Stimulated activated CD8-positive, alpha-beta memory T cell treated with anti-CD3 and anti-CD28 coated beads, Interleukin-4, amount 100 ng/mL, for 48 hours (primary cell): ENCODE measurements at regions not wholly inside any gene's neighbourhood (a gene's known extent, or its start where the extent isn't known, plus 50 kb on each side); places are given as distances from the start of the nearest gene placed in this dataset.
"Not testable (repeated sequence)": the region's sequence is repeated elsewhere in the genome, so short reads cannot be mapped to it uniquely, and the experiment has no call there.

Source experiments
- DNase-seq: peaks from one replicate; pipeline ENCODE4 v3.0.0-alpha.2; 2020

DNA sequence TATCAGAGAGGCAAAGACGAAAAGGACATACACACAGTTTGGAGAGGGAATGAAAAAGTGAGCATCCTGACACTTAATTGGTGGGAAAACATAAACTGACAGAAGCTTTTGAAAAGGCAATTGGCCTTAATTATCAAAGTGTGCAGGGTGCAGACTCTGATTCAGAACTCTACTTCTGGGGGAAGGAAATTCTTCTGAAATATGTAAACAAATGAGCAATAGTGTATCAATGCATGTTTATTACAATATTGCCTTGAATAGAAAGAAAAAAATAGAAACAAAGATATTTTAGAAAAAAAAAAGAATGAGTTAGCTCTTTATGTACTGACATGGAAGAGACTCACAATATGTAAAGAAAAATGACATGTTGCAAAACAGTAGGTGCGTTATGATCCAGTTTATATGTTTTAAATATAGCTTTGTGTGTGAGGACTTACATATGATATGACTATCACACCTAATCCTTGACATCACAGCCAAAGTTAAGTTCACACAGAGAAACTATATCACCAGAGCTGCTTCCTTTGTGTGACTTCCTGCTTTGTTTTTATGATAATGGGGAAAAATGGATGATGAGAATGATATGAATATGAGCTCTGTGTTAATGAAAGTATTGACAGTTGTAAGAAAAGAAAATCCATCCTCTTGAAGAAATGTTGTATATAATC, 182.4 kb downstream of the KCTD12 start:
- DNase-seq, result no peak

DNA sequence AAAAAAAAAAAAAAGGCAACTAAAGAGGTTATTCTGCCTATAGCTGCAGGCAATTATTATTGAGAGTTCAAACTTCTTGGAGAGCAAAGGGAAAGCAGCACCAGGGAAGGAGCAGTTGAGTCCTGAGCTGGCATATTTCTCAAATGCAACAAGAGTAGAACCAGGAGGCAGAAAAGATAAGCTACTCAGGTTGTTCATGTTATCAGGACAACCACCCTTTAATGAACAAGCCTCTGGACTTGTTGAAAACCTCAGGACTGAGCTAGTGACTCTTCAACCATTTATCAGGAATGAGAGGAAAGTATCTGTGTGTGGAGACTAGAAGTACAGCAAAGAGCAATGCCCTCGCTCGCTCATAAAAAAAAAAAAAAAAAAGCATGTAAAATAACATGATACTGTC, 183.0 kb downstream of the KCTD12 start:
- no peak for DNase-seq

DNA sequence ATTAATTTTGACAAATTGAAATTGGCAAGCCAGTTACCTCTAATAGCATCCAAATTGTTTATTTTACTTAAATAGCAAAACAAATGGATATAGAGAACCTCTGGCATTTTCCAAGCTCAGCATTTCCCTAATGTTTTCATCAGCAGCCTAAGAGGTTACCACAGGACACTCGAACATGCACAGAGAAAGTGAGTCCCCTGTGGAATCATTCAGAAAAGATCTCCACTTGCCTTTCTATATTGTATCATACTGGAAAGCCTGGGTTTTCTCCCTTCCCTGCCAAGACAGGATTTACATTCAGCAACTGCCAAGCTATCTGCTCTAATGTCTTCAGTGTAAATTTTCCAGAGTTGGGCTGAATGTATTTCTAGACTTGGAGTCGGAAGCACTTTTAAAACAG, 188.9 kb downstream of the KCTD12 start:
- DNase-seq, result no peak

DNA sequence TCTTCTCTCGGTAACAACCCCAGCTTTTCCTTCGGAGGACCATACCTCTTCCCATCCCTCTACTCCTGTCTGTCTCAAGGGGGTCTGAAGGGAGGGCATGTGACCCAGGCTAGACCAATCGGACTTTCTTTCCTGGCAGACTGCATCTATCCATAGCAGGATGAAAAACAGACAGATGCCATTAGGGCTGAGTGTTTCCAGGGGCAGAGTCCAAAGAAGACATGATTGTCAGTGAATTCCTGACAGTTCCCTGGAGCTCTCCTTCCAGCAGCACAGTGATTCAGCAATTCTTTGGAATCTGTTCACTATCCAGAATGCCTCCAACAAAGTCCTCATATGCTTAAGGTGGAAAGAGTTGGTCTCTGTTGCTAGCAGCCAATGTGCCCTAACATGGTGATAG, 189.8 kb downstream of the KCTD12 start:
- DNase-seq, result no peak

DNA sequence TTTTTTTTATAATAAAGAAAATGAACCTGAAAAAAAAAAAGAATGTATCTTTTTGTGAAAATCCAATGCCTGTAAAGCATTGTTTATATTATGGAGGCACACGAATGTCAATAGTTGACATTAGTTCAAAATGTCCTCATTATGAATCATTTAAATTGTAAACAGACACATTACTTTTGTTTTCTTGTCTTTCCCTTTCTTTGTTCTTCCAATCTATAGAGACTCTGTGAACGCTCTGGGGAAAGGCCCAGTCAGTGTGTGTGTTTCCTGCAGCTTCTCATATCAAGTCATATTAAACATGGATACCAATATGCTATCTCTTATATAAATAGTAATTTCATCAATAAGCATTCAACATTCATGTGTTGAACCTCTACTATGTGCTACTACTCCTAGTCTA, 193.1 kb downstream of the KCTD12 start:
- DNase-seq, result no peak

DNA sequence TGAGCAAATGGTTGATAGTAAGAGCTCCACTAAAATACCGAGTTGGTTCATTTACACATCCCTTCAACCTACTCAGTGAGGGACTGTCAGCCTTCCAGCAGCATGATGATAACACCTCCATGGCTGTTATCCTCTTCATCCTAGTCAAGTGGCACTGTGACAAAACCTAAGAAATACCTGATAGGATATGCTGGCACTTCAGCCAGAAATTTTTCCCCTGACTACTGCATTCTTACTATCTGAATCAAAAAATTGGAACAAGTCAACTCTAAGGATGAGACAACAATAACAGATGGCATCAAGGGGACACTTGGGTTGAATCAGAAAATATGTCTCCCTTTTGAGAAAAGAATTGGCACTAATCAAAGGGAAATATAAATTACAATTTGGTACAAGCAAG, 193.9 kb downstream of the KCTD12 start:
- DNase-seq, result no peak

DNA sequence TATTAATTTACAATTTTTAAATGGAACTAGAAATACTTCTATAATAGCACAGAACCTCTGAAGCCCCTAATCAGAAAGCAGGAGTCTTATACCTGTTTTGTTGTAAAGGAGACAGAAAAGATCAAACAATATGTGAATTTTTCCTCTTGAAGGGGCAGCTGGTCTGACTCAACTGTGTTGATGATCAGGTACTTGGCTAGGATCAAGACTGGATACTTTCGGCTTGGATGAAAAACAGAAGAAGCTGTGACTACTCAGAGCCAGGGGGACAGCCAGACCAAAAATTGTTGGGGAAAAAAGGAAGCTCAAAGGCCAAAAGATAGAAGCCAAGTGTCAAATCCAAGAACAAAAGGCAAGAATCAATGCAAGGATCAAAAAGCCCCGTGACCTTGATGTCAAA, 195.6 kb downstream of the KCTD12 start:
- DNase-seq, result no peak

DNA sequence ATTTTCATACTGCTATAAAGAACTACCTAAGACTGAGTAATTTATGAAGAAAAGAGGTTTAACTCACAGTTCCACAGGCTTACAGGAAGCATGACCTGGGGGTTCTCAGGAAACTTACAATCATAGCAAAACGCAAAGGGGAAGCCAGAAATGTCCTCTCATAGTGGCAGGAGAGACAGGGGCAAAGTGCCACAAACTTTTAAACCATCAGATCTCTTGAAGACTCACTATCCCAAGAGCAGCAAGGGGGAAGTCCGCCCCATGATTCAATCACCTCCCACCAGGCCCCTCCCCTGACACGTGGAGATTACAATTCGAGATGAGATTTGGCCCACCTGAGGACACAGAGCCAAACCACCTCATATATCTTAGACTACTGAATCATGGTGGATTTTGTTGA, 198.7 kb downstream of the KCTD12 start:
- DNase-seq, result no peak

DNA sequence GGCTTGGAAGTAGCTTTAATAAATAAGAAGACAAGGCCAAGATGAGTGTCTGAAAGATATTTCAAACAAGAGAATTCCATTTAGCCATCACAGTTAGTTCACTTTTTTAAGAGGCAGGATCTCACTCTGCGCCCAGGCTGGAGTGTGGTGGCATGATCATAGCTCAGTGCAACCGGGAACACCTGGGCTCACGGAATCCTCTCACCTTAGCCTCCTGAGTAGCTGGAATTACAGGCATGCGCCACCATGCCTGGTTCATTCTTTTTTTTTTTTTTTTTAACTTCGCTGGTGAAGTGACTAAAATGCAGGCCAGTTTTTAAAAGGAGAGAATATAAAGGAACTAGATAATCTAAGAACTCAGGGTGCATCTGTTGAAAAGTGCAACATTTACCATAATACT, 200.3 kb downstream of the KCTD12 start:
- DNase-seq, result no peak

DNA sequence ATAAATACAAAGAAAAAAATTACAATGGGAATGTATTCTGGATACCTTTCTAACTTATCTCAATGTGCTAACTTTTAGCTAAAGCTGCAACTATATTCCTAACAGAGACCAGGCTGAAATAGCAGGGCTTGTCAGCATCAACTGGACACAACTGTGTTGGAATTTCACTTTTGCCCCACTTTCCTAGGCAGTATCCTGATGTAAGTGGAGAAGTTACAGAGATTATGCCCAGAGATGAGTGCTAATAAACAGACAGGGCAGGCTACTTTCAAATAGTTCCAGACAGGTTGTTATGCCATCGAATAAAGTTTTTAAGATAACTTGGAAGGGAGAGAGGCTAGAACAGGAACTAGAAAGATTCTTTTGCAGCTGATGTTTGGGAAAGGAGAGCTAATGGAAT, 201.9 kb downstream of the KCTD12 start:
- DNase-seq, result no peak

DNA sequence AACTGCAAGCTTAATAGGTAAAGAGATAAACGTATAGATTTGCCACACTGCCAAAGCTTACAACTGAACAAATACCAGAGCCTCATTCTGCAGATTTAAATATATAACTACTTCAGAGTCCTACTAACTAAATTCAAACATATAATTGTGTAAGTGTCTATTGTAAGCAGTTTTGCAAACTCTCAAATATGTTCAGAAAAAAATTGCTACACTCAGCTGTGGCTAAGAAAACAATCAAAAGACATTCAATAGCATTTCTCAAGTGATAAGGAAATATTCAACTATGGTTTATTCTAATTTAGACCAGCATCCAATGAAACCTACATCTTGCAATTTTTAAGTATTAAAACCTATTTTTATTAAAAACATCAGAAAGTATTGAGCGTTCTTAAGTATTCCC, 202.4 kb downstream of the KCTD12 start:
- DNase-seq, result no peak

DNA sequence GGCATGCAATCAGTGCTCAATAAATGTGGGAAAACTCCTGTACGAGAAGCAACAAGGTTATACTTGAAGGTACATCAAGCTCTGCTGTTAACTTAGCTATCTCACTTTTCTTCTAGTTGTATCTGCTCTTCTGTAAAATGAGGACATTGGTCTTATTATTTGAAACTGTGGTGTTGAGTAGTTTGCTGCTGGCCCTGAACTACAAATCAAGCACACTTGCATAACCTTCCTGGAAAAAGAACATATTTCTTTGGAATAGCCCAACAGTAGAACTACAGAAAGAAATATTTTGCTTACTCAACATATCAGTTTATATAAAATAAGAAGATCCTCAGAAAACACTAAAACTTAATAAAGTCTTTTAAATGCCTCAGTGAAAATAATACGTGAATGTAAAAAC, 203.0 kb downstream of the KCTD12 start:
- no peak for DNase-seq

DNA sequence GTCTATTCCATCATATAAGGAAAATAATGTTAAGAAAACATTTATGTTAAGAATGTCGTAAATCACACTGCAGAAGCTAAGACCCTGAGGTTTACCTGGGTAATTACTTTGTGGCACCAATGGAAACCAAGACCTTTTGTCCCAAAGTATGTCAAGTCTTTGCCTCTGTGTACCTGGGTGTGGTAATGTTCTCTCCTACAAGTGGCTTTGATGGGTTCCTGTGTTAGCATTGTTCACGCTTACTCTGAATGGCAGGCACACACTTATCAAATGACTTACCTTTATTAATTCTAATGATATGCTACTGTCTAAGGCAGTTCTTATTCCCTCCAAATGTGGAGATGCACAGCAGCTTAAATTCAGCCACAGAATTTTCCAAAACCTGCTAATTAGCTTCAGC, 206.1 kb downstream of the KCTD12 start:
- no peak for DNase-seq

DNA sequence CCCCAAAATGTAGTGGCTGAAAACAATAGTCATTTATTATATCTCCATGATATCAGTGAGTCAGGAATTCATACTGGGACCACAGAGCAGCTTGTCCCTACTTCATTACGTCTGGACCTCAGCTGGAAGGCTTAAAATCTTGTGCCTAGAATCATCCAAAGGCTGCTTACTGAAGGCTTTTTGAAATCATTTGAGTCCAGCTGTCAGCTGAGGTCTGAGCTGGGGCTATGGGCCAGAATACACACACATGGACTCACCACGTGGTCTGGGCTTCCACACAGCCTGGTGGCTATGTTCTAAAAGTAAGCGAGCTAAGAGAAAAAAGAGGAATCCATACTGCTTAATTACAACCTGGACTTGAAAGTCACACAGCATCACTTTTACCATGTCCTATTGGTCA, 209.2 kb downstream of the KCTD12 start:
- no peak for DNase-seq

DNA sequence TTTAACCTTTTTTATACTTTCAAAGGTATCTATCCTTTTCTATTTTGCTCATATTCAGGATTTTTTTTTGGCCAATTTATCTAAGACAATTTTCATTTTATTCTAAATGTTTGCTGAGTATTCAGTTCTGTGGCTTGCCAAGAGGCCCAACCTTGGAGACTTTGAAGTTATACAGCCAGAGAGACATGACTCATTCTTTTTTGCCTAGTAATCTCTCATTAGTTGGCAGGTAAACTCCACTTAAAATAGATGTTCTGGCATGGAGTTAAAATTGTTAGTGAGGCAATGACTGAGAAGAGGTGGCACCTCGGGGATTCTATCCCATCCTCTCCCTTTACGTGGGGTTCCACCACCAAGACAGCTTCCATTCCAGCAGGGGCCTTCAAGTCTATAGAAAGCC, 213.8 kb downstream of the KCTD12 start:
- DNase-seq, result no peak

DNA sequence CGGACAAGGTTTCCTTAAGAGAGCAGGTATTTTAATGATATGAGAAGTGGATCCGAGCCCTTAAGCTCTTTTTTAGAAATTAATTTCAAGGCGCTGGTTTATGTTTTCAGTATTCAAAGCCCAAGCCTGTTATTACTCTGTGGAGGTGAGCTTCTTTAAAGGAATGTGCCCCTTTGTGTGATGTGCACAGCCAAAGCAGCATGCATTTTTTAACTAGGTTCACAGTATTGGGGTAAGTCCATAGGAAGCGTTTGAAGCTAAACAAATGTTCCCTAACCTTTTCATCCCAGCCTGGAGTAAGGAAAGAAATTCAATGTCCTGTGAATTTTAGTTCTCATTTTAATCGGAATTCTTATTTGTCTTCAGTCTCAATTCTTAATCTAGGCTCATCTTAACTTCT, 217.5 kb downstream of the KCTD12 start:
- DNase-seq, result no peak

DNA sequence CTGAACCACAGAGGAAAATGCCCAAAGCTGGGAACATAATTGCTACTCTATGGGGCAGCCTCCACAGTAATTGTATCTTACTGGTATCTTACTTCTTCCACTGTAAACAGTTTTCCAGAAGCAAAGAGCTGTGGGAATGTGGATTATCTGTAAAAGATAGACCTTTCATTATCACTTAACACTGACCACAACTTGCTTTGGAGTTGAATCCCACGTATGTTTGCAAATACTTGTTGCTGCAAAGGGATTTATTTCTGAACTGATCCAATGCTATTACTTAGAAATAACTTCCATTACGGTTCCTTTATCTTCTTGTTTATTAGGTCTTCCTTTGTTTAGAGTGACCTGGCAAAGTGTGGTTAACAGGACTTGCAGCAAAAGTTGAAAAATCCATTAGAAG, 218.1 kb downstream of the KCTD12 start:
- no peak for DNase-seq

DNA sequence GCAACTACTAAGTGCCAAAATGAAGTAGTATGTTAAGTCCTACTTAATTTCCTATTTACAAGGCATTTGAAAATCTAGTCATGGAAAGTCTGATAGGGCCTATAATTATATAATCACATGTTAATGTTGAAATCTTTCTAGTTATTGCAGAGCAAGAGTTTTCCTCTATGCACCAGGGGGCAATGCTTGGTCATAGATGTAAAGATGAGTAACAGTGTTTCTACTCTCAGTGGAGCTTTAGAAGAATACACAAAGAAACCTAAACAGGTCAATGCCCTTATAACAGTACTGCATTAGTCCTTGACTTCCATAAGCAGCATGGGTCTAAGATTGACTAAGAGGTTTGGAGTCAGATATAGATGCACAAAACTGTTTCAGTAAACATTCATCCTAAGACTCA, 218.7 kb downstream of the KCTD12 start:
- DNase-seq, result no peak

DNA sequence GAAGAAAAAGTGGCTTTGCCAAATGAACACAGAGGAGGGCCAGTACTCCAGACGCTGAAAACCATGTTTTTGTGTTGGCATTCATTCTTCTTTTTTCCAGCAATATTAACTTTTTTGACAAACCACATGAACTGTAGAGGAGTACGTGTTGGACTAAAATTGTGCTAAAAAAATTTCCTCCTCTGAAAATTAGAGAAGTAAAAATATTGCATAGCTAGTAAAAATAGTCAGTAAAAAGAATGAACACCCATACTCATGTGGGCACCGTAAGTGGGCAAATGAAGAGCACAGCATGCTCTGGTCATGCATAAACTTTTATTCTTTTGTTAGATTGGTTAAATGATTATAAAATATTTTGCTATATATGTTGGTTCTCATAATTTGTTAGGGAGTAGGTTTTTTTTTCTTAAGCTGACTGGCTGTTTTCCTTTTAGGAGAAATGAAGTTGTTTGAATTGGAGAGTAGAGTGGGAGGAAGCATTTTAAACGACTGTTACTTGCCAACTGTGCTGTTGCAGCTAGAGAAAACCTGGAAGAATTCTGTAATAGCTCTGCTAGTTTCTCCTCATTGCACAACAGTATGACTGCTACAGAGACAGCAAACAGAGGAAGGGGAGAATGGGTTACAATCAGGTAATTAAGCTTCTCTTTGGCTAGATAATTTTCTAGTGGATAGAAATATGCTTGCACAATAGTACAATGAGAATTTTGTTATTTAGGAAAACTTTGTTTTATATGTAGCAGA, 222.4 kb downstream of the KCTD12 start:
- no peak for DNase-seq

DNA sequence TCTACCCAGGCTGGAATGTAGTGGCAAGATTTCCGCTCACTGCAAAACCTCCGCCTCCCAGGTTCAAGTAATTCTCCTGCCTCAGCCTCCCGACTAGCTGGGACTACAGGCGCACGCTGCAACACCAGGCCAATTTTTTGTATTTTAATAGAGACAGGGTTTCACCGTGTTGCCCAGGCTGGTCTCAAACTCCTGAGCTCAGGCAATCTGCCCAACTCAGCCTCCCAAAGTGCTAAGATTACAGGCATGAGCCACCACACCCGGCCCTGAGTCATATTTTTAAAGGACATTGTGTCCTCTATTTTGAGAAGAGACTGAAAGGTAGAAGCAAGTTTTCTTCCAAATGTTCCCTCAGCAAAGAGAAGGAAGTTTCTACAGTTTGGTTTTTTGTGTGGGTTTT, 227.1 kb downstream of the KCTD12 start:
- not testable (repeated sequence) for DNase-seq

DNA sequence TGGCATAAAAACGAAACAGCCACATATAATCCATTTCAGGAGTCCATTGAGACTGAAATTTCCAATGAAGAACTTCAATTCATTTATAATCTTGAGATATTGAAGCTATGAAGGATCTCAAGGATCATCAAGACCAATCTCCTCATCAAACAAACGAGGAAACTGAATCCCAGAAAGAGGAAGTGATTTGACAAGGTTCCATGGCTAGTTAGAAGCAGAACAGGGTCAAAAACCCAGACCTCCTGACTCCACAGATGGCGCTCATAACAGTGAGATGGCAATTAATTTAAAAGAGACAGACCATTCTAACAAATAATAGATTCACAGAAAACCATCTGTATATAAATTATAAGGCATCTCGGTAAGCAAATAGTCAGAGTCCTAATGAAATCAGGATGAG, 229.7 kb downstream of the KCTD12 start:
- DNase-seq, result no peak

DNA sequence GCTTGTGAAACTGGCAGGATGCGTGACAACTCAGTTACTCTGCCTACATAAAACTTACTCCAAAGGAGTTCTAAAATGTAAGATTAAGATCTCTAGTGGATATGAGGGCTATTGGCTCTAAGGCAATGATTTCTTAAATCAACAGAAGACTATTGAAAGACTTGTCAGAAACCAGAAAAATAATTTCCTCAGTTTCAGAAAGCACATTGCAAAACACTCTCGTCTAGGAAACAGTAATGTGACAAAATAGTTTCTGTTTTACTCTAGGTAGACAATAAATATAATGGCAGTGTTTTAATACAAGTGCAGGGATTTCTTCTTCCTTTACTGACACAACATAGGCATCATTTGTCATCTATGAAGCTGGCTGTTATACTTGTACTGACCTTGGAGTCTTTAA, 230.1 kb downstream of the KCTD12 start:
- DNase-seq, result no peak

DNA sequence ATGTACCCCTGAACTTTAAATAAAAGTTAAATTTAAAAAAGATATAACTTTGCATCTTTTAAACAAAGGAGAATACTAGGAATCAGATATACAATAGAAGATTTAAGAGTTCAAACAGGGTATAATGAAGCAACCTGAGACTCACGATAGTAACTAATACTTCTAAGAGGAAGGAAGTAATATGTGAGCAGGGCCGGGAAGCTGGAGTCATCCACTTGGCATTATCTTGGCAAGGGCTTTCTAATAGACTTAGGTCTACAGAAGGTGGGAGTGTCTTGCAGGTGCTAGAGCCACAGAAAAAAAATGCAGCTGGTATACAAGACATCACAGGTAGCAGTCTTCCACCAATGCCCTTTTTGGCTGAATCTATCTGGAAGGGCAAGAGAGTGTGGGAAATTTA, 231.9 kb downstream of the KCTD12 start:
- DNase-seq, result no peak

DNA sequence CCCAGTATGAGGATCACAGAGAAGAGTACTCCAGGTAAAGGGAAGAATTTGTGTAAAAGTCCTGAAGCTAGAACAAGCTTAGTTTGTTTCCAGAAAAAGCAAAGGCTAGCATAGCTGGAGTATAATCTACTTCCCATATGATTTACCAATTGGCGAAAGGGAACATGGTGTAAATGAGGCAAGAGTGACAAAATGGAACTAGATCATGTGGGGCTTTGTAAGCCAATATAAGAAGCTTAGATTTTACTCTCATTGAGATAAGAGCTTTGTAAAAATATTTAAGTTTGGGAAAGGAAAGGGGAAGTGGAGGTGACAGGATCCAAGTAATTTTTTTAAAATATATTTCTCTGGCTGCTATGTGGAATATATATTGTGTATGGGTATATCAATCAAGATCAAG, 234.9 kb downstream of the KCTD12 start:
- DNase-seq, result no peak

DNA sequence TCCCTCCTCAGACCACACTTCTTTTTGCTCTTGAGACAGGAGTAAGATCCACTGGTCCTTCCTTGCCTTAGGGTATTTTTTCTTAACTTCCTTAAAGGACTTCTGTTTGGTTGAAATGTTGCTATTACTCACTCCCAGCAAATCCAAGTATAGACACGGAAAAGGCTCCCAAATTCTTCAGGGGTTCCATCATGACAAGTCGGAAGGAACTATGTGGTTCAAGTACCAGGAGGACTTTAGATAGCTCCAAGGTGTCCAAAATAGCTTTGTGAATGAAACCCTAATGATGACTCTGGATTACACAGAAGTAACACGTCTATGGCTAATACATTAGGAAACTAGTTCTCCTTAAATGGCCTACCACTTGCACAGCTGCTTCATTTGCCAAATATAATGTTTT, 238.7 kb downstream of the KCTD12 start:
- no peak for DNase-seq
